Gastrocnemius medialis (tissue), 4 donors: ENCODE measurements at regions not wholly inside any gene's neighbourhood (a gene's known extent, or its start where the extent isn't known, plus 50 kb on each side); places are given as distances from the start of the nearest gene placed in this dataset.

ENCODE experiments used
- POLR2A ChIP-seq, 2 donors: fragments of 450-650 bp; IDR thresholded peaks; one replicate each; pipeline ENCODE4 v1.6.1; 2017; ENCODE audit warnings: antibody characterized with exemption in 2 of 2, mild to moderate bottlenecking in 2 of 2, moderate library complexity in 2 of 2
- TF ChIP-seq, protein P1 (sequence below), 5 experiments: fragments of 450-650 bp in 3 of 5; fragments of 200-600 bp in 2 of 5; sonication (generic) in 2 of 5; IDR thresholded peaks in 4 of 5; conservative IDR thresholded peaks in 1 of 5; 1 replicate in 4 of 5; 2 replicates in 1 of 5; pipeline ENCODE4 v1.5.1; 2016 to 2019; ENCODE audit warnings: antibody characterized with exemption in 5 of 5, mild to moderate bottlenecking in 3 of 5, moderate library complexity in 3 of 5

DNA sequence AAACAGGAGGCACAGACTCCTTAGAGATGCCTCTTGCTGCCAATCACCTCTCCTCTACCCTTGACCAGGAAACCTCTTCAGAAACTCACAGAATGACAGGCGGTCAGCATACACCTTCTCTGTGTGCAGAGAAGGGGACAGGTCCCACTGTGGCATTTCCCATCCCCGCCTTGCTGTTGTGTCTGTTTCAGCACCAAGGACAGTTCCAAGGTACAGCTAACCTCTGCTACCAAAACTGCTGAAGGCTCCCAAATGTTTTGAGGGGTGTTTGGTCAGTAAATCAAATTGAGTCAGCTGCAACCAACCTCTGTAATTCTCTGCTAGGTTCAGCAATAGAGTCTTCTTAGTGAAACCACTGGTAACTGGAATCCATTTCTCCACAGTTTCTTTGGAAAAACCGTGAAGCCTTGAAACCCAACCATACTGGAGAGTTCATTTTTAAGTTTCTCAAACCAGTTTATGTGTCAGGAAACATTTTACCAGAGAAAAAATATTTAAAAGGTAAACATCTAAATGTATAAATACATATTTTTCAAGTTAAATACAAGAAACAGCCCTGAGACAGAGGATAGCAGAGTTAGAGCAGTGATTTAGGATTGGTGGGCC, 122.0 kb downstream of the DRD1 start:
- TF ChIP-seq, protein P1, sequence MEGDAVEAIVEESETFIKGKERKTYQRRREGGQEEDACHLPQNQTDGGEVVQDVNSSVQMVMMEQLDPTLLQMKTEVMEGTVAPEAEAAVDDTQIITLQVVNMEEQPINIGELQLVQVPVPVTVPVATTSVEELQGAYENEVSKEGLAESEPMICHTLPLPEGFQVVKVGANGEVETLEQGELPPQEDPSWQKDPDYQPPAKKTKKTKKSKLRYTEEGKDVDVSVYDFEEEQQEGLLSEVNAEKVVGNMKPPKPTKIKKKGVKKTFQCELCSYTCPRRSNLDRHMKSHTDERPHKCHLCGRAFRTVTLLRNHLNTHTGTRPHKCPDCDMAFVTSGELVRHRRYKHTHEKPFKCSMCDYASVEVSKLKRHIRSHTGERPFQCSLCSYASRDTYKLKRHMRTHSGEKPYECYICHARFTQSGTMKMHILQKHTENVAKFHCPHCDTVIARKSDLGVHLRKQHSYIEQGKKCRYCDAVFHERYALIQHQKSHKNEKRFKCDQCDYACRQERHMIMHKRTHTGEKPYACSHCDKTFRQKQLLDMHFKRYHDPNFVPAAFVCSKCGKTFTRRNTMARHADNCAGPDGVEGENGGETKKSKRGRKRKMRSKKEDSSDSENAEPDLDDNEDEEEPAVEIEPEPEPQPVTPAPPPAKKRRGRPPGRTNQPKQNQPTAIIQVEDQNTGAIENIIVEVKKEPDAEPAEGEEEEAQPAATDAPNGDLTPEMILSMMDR (IDR thresholded peaks at IDR 0.05 in 4 of 5, conservative IDR thresholded peaks at IDR 0.05 in 1 of 5) = no peak
- no peak for TF ChIP-seq POLR2A (IDR thresholded peaks at IDR 0.05)
